GM19351 (cell line): ENCODE measurements at regions not wholly inside any gene's neighbourhood (a gene's known extent, or its start where the extent isn't known, plus 50 kb on each side); places are given as distances from the start of the nearest gene placed in this dataset.
"Not testable (repeated sequence)": the region's sequence is repeated elsewhere in the genome, so short reads cannot be mapped to it uniquely, and the experiment has no call there.

ENCODE experiments used
- ATAC-seq: cut with Tn5 transposase; IDR thresholded peaks from one replicate; pipeline ENCODE4 v1.9.1; 2021; ENCODE audit warnings: mild to moderate bottlenecking, moderate library complexity; ENCODE audit not compliant: unreplicated experiment

- no peak for ATAC-seq
Measured at GRCh38 chr12:25788707-25789442, 169.6 kb upstream of the RASSF8 start.

- ATAC-seq, result no peak
Measured at GRCh38 chr12:25789541-25789944, 168.9 kb upstream of the RASSF8 start.

- no peak for ATAC-seq
Measured at GRCh38 chr12:25792031-25792430, 166.5 kb upstream of the RASSF8 start.

- ATAC-seq, result no peak
Measured at GRCh38 chr12:25793196-25793595, 165.3 kb upstream of the RASSF8 start.

GRCh38 chr12:25794571-25794970 lies 163.9 kb upstream of the RASSF8 start:
- ATAC-seq, result no peak

GRCh38 chr12:25796523-25797000 lies 161.9 kb upstream of the RASSF8 start:
- no peak for ATAC-seq

- no peak for ATAC-seq
Measured at GRCh38 chr12:25797386-25797785, 161.1 kb upstream of the RASSF8 start.

GRCh38 chr12:25797949-25798348 lies 160.5 kb upstream of the RASSF8 start:
- ATAC-seq, result no peak

- no peak for ATAC-seq
Measured at GRCh38 chr12:25800101-25800500, 158.4 kb upstream of the RASSF8 start.

- no peak for ATAC-seq
Measured at GRCh38 chr12:25801734-25802133, 156.7 kb upstream of the RASSF8 start.

GRCh38 chr12:25802143-25802542 lies 156.3 kb upstream of the RASSF8 start:
- ATAC-seq, result no peak

GRCh38 chr12:25803029-25803664 lies 155.3 kb upstream of the RASSF8 start:
- ATAC-seq, result not testable (repeated sequence)

GRCh38 chr12:25804286-25804685 lies 154.2 kb upstream of the RASSF8 start:
- not testable (repeated sequence) for ATAC-seq

GRCh38 chr12:25806271-25806670 lies 152.2 kb upstream of the RASSF8 start:
- ATAC-seq, result no peak

GRCh38 chr12:25808604-25809003 lies 149.9 kb upstream of the RASSF8 start:
- no peak for ATAC-seq

GRCh38 chr12:25810683-25811082 lies 147.8 kb upstream of the RASSF8 start:
- ATAC-seq, result no peak

GRCh38 chr12:25811656-25812126 lies 146.8 kb upstream of the RASSF8 start:
- peak; percentile 85 for ATAC-seq

- no peak for ATAC-seq
Measured at GRCh38 chr12:25812295-25812694, 146.2 kb upstream of the RASSF8 start.

GRCh38 chr12:25813843-25814242 lies 144.6 kb upstream of the RASSF8 start:
- ATAC-seq, result no peak

- ATAC-seq, result no peak
Measured at GRCh38 chr12:25816637-25817036, 141.8 kb upstream of the RASSF8 start.

- no peak for ATAC-seq
Measured at GRCh38 chr12:25817166-25817565, 141.3 kb upstream of the RASSF8 start.
